ENCODE measurements at regions not wholly inside any gene's neighbourhood (a gene's known extent, or its start where the extent isn't known, plus 50 kb on each side); places are given as distances from the start of the nearest gene placed in this dataset.

- Histone ChIP-seq H3K4me3 (no peak overlapping the region), H3K4me1 (peaks cover 23 to 30% of the 10 kb centered on the region in 2 donors), H3K27ac (no peak overlapping the region), H3K9me3 (no peaks in the 10 kb centered on the region), H3K27me3 (no peaks in the 10 kb centered on the region), H3K36me3 (no peaks in the 10 kb centered on the region)
- intact Hi-C loops (cut with DNase I; ENCODE audit: low total_unique reads) = loop anchor here (10.0 kb wide), 1 partner anchor 101 kb away; the partner anchor contains the start of gene ALG6
- ATAC-seq = no peak
- in situ Hi-C loops (cut with MboI; ENCODE audit: low sequenced_read_pairs in 4 of 4) = no loop called here
- no peak for DNase-seq
- no peak for TF ChIP-seq POLR2A (IDR thresholded peaks at IDR 0.05)
- TF ChIP-seq CTCF (IDR thresholded peaks at IDR 0.05 in 4 of 5, conservative IDR thresholded peaks at IDR 0.05 in 1 of 5) = no peak
Measured at GRCh38 chr1:63264161-63264560, 58.2 kb upstream of the FOXD3 start.

GRCh38 chr1:63266857-63267256 lies 55.5 kb upstream of the FOXD3 start:
- Histone ChIP-seq H3K36me3 (no peaks in the 10 kb centered on the region), H3K9me3 (no peaks in the 10 kb centered on the region), H3K4me3 (no peak overlapping the region), H3K27me3 (no peaks in the 10 kb centered on the region), H3K27ac (no peak overlapping the region), H3K4me1 (peaks cover 23 to 29% of the 10 kb centered on the region in 2 donors)
- in situ Hi-C loops (cut with MboI; ENCODE audit: low sequenced_read_pairs in 4 of 4) (no loop called here), intact Hi-C loops (cut with DNase I; ENCODE audit: low total_unique reads) (loop anchor here (10.0 kb wide), 1 partner anchor 98 kb away; the partner anchor contains the start of gene ALG6)
- no peak for DNase-seq
- no peak for ATAC-seq
- no peak for TF ChIP-seq CTCF (IDR thresholded peaks at IDR 0.05 in 4 of 5, conservative IDR thresholded peaks at IDR 0.05 in 1 of 5)
- TF ChIP-seq POLR2A (IDR thresholded peaks at IDR 0.05) = no peak

DNA sequence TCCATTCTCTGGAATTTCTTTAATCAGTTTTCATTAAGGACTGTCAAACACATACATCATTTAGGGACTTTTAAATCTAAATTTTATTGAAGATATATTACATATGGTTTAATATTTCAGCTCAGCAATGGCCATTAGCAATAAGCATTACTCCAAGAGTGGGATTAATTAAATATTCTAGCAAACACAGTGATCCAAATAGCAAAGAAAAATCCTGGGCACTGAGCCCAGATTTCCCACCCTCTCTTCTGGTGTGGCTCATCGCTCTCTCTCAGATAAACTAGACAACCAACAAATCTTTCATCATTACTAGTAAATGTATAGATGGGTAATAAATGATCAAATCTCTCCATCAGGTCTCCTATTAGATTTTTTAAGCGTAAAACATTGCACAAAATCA lies 53.5 kb upstream of the FOXD3 start:
- Histone ChIP-seq H3K9me3 (no peaks in the 10 kb centered on the region), H3K27me3 (no peaks in the 10 kb centered on the region), H3K27ac (peak overlapping the region in 2 of 4 donors; percentile 48 to 67), H3K36me3 (no peaks in the 10 kb centered on the region), H3K4me3 (no peak overlapping the region), H3K4me1 (peaks cover 12 to 14% of the 10 kb centered on the region in 2 donors)
- DNase-seq (no peak), ATAC-seq (no peak)
- intact Hi-C loops (cut with DNase I; ENCODE audit: low total_unique reads) = loop anchor here (10.0 kb wide), 1 partner anchor 96 kb away; the partner anchor contains the start of gene ALG6
- in situ Hi-C loops (cut with MboI; ENCODE audit: low sequenced_read_pairs in 4 of 4) = no loop called here
- no peak for TF ChIP-seq POLR2A (IDR thresholded peaks at IDR 0.05)
- TF ChIP-seq CTCF (IDR thresholded peaks at IDR 0.05 in 4 of 5, conservative IDR thresholded peaks at IDR 0.05 in 1 of 5) = no peak

DNA sequence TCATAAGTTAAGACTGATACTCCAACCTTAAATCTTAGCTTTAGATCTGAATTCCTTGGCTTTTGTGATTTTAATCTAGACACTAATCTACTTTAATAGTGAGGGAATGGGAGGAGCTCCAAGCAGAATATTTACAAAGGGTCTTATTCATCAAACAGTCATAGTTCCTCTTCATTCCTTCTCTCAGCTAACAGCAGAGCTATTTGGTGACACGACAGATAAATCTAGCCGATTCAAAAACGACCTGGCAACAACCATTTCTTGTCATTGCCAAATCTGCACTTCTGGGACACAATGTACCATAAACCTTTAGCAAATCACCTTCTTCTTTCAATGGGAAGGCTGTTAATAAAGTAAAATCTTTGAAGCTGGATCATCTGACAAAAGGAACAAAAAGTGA lies 52.8 kb upstream of the FOXD3 start:
- no peaks in the 10 kb centered on the region for H3K9me3 ChIP-seq
- H3K27ac ChIP-seq = peak overlapping the region in 2 of 4 donors; percentile 48 to 67
- ATAC-seq = peak; percentile 30 to 64
- no peaks in the 10 kb centered on the region for H3K27me3 ChIP-seq
- no peak for TF ChIP-seq POLR2A (IDR thresholded peaks at IDR 0.05)
- no peak for TF ChIP-seq CTCF (IDR thresholded peaks at IDR 0.05 in 4 of 5, conservative IDR thresholded peaks at IDR 0.05 in 1 of 5)
- peaks cover 7 to 9% of the 10 kb centered on the region in 2 donors for H3K4me1 ChIP-seq
- no peaks in the 10 kb centered on the region for H3K36me3 ChIP-seq
- intact Hi-C loops (cut with DNase I; ENCODE audit: low total_unique reads) = loop anchor here (10.0 kb wide), 1 partner anchor 95 kb away; the partner anchor contains the start of gene ALG6
- no peak for DNase-seq
- in situ Hi-C loops (cut with MboI; ENCODE audit: low sequenced_read_pairs in 4 of 4) = no loop called here
- H3K4me3 ChIP-seq = peak overlapping the region in 1 of 4 donors; percentile 14

All from gastrocnemius medialis (tissue), 4 donors.